NCI-H146 treated with DMSO at 0.1 percent for 48 hours (cell line): ENCODE measurements at regions not wholly inside any gene's neighbourhood (a gene's known extent, or its start where the extent isn't known, plus 50 kb on each side); places are given as distances from the start of the nearest gene placed in this dataset.
"Not testable (repeated sequence)": the region's sequence is repeated elsewhere in the genome, so short reads cannot be mapped to it uniquely, and the experiment has no call there.

Source experiments
- DNase-seq: peaks from one replicate; lab custom pipeline; 2025; ENCODE audit not compliant: unreplicated experiment; lab: John Stamatoyannopoulos, UW

GRCh38 chr7:148507787-148508186, 82.8 kb upstream of the C7orf33 start:
- no peak for DNase-seq

DNA sequence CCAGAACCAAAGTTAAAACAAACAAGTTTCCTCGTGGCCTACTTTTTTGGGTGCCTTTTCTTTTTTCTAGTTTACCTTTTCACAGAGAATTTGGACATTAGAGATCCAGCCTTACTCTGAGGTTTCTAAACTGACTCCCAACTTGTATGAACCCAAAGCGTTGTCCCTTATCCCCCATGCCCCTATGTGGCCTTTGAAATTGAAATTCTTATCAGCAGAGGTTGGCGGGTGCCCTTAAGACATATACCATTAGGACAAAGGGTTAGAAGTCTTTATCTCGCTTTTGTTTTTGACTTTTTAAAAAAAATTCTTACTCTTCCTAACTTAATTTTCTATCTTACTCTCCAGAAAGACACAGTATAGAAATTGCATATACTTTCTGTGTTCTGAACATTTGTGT, 76.3 kb upstream of the C7orf33 start:
- DNase-seq, result no peak

DNA sequence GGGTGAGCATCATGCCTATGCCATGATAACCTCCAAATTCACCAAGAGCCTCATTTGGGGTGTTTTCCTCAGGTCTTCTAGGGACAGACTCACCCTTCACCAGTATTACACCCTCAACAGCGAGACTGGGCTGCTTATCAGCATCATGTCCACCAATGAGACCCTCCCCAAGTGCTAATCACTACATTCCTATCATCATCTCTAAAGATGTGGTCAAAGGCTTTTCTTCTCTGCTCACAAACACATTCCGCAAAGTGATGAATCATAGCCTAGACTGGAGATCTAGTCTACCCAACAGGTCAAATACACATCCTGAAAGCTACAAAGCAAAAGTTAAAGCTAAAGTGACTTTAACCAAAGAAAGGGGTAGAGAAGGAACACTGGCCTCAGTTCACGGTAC, 75.3 kb upstream of the C7orf33 start:
- DNase-seq, result no peak

- DNase-seq, result no peak
Observed at GRCh38 chr7:148515728-148516695, 74.6 kb upstream of the C7orf33 start.

- not testable (repeated sequence) for DNase-seq
Observed at GRCh38 chr7:148519386-148519785, 71.2 kb upstream of the C7orf33 start.

- DNase-seq, result no peak
Observed at GRCh38 chr7:148521271-148521670, 69.3 kb upstream of the C7orf33 start.

DNA sequence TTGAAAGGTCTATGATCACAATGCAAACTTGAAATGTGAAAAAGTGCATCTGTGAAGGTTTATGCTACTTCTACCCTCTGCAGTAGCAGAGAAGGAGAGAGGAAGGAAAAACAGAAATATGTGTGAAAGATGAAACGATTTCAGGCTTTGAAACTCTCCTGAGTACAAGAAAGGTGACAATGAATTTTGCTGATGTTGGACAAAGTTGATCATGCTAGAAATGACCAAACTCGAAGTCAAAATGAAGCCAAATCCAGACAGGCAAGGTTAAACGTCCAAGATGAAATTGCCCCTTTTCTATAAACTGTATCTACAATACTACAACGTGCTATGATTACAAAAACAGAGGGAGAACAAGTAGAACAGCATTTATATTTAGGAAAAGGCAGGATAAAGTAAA, 67.0 kb upstream of the C7orf33 start:
- DNase-seq, result no peak

- DNase-seq, result no peak
Observed at GRCh38 chr7:148524479-148525224, 65.9 kb upstream of the C7orf33 start.

GRCh38 chr7:148527717-148528168, 62.8 kb upstream of the C7orf33 start:
- DNase-seq, result peak; percentile 28

- DNase-seq, result no peak
Observed at GRCh38 chr7:148535217-148535616, 55.3 kb upstream of the C7orf33 start.

GRCh38 chr7:148537435-148537834, 53.1 kb upstream of the C7orf33 start:
- DNase-seq, result no peak

GRCh38 chr7:148540041-148540738, 50.4 kb upstream of the C7orf33 start:
- DNase-seq, result no peak
